HG02870 (cell line): ENCODE measurements at regions not wholly inside any gene's neighbourhood (a gene's known extent, or its start where the extent isn't known, plus 50 kb on each side); places are given as distances from the start of the nearest gene placed in this dataset.
"Not testable (repeated sequence)": the region's sequence is repeated elsewhere in the genome, so short reads cannot be mapped to it uniquely, and the experiment has no call there.

Experiments used
- ATAC-seq: cut with Tn5 transposase; IDR thresholded peaks from one replicate; pipeline ENCODE4 v1.9.1; 2021; ENCODE audit warnings: mild to moderate bottlenecking, moderate library complexity; ENCODE audit not compliant: unreplicated experiment

GRCh38 chr6:144429753-144430152, 144.6 kb downstream of the UTRN start:
- ATAC-seq = no peak

GRCh38 chr6:144433446-144433845, 148.3 kb downstream of the UTRN start:
- ATAC-seq = not testable (repeated sequence)

- no peak for ATAC-seq
These were observed 149.3 kb downstream of the UTRN start for GRCh38 chr6:144434308-144434990.

GRCh38 chr6:144435602-144436426, 150.7 kb downstream of the UTRN start:
- ATAC-seq = no peak

- ATAC-seq = no peak
These were observed 152.0 kb downstream of the UTRN start for GRCh38 chr6:144437105-144437504.

DNA sequence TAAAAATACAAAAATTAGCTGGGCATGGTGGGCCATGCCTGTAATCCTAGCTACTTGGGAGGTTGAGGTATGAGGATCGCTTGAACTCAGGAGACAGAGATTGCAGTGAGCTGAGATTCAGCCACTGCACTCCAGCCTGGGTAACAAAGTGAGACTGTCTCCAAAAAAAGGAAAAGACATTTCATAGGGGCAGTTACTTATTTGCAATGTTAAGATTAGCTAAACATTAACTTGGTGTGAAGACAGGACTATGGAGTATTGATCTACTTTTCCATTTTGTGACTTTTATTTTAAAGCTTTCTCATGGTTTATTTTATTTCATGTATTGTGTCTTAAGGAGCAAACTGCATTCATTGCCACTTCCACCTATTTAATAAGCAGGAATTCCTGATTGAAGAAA, 153.0 kb downstream of the UTRN start:
- ATAC-seq = no peak

GRCh38 chr6:144439016-144439415, 153.9 kb downstream of the UTRN start:
- no peak for ATAC-seq

GRCh38 chr6:144441801-144442200, 156.7 kb downstream of the UTRN start:
- not testable (repeated sequence) for ATAC-seq

DNA sequence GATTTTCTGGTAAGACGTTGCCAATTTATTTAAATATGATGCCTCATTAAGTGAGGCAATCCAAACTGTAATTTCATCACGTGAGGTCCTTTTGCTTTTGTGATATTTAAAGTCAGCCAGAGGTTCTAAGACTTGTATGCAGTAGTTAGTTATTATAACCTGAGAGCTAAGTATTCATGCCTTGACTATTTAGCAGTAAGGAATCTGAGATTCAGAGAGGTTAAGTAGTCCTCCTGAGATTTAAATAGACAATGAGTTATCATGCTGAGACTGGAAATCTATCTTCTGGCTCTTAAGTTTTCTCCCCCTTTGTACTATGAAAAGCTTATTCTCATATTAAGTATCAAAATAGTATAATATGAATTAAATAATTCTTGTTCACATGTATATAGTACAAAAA, 158.0 kb downstream of the UTRN start:
- no peak for ATAC-seq

GRCh38 chr6:144447472-144447871, 162.3 kb downstream of the UTRN start:
- ATAC-seq = no peak

DNA sequence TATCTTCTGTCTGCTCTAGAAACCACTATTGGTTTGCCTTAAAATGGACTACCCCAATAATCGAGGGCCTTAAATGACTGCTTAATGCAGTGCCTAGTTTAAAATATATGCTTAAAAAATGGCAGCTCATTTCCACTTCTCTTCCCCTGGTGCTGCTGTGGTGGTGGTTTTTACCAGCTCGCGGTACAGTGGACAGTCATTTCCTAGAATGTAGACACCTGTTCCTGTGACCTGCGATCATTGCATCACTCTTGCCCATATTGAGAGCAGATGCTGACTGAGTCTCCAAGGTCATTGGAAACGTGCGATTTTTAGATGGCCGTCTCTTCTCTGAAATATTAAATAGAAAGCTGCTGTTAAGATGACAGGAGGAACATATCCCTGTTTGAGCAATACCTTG, 164.1 kb downstream of the UTRN start:
- no peak for ATAC-seq

- ATAC-seq = no peak
These were observed 164.9 kb downstream of the UTRN start for GRCh38 chr6:144449911-144450597.

DNA sequence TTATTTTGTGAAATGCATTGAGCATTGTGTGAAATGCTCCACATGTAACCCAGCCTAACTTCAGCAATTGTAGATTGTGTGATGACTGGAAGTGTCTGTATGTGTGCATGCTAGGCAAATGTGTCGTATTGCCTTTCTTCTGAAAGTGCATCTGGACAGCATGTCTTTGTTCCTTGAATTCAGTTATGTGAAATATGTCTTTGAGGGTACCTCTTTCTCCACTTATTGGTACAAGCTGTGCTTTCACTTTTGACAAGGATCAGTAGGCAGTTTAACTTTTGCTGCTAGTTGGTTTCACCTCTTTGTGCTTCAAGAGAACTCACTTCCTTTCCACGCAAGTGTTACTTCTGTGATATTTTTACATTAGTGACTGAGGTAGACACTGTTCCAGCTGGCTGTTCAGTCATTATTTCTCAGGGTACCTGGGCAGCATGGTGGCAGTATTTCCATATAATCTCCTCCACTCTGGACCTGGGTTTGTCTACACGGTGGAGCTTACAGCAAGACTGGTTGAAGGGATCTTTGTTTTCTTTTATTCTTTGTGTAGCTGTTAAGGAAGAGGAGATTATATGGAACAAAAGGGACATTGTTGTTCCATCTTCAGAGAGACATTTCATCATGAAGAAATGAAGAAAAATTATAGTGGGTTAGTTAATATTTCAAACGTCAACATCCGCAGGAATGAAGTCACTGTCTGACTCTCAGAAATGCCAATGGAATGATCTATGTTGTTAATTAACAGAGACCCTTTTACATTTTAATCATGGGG, 175.4 kb downstream of the UTRN start:
- ATAC-seq = peak; percentile 84

- ATAC-seq = no peak
These were observed 176.9 kb downstream of the UTRN start for GRCh38 chr6:144462058-144462457.

GRCh38 chr6:144466716-144467115, 181.6 kb downstream of the UTRN start:
- no peak for ATAC-seq

DNA sequence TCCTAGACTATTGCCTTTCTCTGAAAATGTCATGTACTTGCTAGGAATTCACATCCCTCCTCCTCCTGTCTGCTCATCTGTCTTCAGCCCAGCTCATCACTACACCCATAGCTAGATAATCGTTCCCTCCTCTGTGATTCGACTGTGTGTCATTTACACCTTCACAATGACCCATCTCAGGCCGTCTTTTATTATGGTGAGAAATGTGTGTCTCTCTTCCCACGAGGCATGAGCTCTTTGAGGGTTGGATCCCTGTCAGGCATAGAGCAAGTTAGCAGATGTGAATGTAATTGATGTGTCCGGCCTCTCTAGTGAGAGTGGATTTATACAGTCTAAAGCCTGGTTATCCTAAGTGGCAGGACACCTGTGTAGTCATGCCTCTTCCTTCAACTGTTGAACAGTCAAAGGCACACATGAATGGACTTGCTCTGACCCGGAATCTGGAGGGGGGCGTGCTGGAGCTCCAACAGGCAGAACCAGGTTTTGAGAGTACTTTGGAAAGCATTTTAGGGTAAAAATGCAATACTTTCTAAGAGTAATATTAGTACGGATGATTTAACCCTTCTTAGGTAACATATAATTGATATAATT, 182.1 kb downstream of the UTRN start:
- no peak for ATAC-seq

DNA sequence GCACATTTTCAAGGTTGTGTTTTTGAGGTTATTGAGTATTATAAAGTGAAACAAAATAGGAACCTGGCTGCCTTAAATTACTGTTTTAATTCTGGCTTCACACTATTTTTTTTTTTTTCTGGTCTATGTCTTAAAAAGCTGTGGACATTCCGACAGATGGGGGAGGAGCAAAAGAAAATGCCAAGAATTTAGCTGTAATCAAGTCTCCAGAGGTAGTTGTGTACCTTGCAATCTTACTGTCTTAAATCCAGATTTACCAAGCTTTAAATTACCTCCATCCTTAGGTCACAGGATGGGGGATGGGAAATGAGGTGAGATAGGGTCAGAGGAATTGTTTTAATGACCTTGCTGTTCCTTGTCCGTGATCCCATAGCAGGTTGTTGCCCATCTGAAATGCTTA, 182.8 kb downstream of the UTRN start:
- ATAC-seq = no peak

GRCh38 chr6:144468709-144469108, 183.6 kb downstream of the UTRN start:
- ATAC-seq = no peak

GRCh38 chr6:144469144-144469575, 184.0 kb downstream of the UTRN start:
- ATAC-seq = peak; percentile 88

DNA sequence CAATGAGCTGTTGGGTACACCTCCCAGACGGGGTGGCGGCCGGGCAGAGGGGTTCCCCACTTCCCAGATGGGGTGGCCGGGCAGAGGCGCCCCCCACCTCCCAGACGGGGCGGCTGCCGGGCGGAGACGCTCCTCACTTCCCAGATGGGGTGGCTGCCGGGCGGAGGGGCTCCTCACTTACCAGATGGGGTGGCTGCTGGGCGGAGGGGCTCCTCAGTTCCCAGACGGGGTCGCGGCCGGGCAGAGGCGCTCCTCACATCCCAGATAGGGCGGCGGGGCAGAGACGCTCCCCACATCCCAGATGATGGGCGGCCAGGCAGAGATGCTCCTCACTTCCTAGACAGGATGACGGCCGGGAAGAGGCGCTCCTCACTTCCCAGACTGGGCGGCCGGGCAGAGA, 185.1 kb downstream of the UTRN start:
- ATAC-seq = not testable (repeated sequence)

DNA sequence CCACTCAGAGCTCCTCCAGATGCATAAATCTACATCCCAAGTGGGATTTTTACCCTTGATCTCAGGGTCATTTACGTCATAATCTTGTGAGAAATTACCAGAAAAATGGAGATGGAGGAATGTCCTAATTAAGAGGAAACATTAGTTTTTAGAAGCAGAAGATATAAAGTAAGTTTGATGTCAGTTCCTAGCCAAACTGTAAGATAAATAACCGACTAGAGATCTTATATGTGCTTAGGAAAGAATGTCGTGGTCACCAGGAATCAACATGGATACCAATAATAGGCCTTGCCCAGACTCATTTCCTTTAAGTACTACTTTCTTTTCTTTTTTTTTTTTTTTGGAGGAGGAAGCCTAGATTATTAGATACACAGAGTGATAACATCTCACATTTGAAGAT, 186.9 kb downstream of the UTRN start:
- no peak for ATAC-seq
